Gastroesophageal sphincter (tissue), 4 donors: ENCODE measurements at regions not wholly inside any gene's neighbourhood (a gene's known extent, or its start where the extent isn't known, plus 50 kb on each side); places are given as distances from the start of the nearest gene placed in this dataset.
"Not testable (repeated sequence)": the region's sequence is repeated elsewhere in the genome, so short reads cannot be mapped to it uniquely, and the experiment has no call there.

Source experiments
- ATAC-seq: fragments of 150-250 bp; one replicate; pipeline ENCODE4 v1.9.1; 2016; ENCODE audit warnings: mild to moderate bottlenecking, moderate library complexity
- H3K27ac ChIP-seq, 4 donors: fragments of 200-600 bp; sonication (generic) in 3 of 4; 1 replicate in 3 of 4; 2 replicates in 1 of 4; pipeline ENCODE4 v1.5.1; 2016 to 2019
- H3K27me3 ChIP-seq: fragments of 200-600 bp; sonication (generic); one replicate; pipeline ENCODE4 v1.5.1; 2019
- H3K36me3 ChIP-seq, 2 donors: fragments of 200-600 bp; sonication (generic); one replicate each; pipeline ENCODE4 v1.5.1; 2019; ENCODE audit warnings: control low read depth in 1 of 2
- H3K4me1 ChIP-seq, 3 donors: fragments of 200-600 bp; sonication (generic); 1 replicate in 2 of 3; 2 replicates in 1 of 3; pipeline ENCODE4 v1.5.1; 2016 to 2019; ENCODE audit warnings: control low read depth in 2 of 3
- H3K4me3 ChIP-seq, 2 donors: fragments of 200-600 bp; sonication (generic); one replicate each; pipeline ENCODE4 v1.5.1; 2019; ENCODE audit warnings: mild to moderate bottlenecking in 1 of 2, moderate library complexity in 1 of 2
- H3K9me3 ChIP-seq, 3 donors: fragments of 200-600 bp; sonication (generic); one replicate each; pipeline ENCODE4 v1.5.1; 2017 to 2019; ENCODE audit warnings: control low read depth in 2 of 3
- CTCF ChIP-seq, 4 experiments: fragments of 200-600 bp in 2 of 4; fragments of 450-650 bp in 2 of 4; sonication (generic) in 1 of 4; IDR thresholded peaks; one replicate each; pipeline ENCODE4 v1.5.1; 2017 to 2019; ENCODE audit warnings: antibody characterized with exemption in 4 of 4, mild to moderate bottlenecking in 2 of 4, moderate library complexity in 2 of 4
- EP300 ChIP-seq: sonication (generic); formaldehyde crosslinking; IDR thresholded peaks from one replicate; pipeline ENCODE4 v1.6.1; 2017; ENCODE audit warnings: antibody characterized with exemption, mild to moderate bottlenecking
- POLR2A ChIP-seq, 2 donors: fragments of 450-650 bp; IDR thresholded peaks; one replicate each; pipeline ENCODE4 v1.6.1; 2017; ENCODE audit warnings: antibody characterized with exemption in 2 of 2, mild to moderate bottlenecking in 2 of 2, moderate library complexity in 1 of 2
- POLR2AphosphoS5 ChIP-seq: sonication (generic); formaldehyde crosslinking; IDR thresholded peaks from one replicate; pipeline ENCODE4 v1.6.1; 2017; ENCODE audit warnings: antibody characterized with exemption
- WGBS, 2 donors: methylation state at CpG; one replicate each; pipeline ENCODE4 v1.1.5; 2018; ENCODE audit warnings: low coverage in 1 of 2; 5-methylcytosine and 5-hydroxymethylcytosine counted together

GRCh38 chr7:16092711-16093110, 328.6 kb downstream of the CRPPA start:
- no peak for TF ChIP-seq CTCF (IDR thresholded peaks at IDR 0.05)
- TF ChIP-seq EP300: no peak
- no peak for TF ChIP-seq POLR2A (IDR thresholded peaks at IDR 0.05)
- TF ChIP-seq POLR2AphosphoS5: no peak
- peaks cover 0 to 12% (median 0%) of the 10 kb centered on the region in 3 donors for H3K4me1 ChIP-seq
- ATAC-seq: no peak
- 56 to 70% methylated on average over 2 of the region's 2 CpGs for WGBS, 2 donors
- H3K27me3 ChIP-seq: no peaks in the 10 kb centered on the region
- H3K36me3 ChIP-seq: no peaks in the 10 kb centered on the region
- peak overlapping the region in 2 of 4 donors; percentile 6 to 19 for H3K27ac ChIP-seq
- H3K9me3 ChIP-seq: no peaks in the 10 kb centered on the region
- no peak overlapping the region for H3K4me3 ChIP-seq

- Histone ChIP-seq H3K27ac (peak overlapping the region in 3 of 4 donors; percentile 6 to 19 (median 13)), H3K4me1 (peaks cover 0 to 12% (median 0%) of the 10 kb centered on the region in 3 donors), H3K4me3 (no peak overlapping the region), H3K36me3 (no peaks in the 10 kb centered on the region), H3K27me3 (no peaks in the 10 kb centered on the region), H3K9me3 (no peaks in the 10 kb centered on the region)
- 48 to 72% methylated on average over 5 of the region's 5 CpGs for WGBS, 2 donors
- no peak for ATAC-seq
- no peak for TF ChIP-seq EP300
Measured at GRCh38 chr7:16091701-16092310, 329.5 kb downstream of the CRPPA start.

- peaks cover 0 to 1% (median 0%) of the 10 kb centered on the region in 3 donors for H3K4me1 ChIP-seq
- no peak overlapping the region for H3K27ac ChIP-seq
- H3K27me3 ChIP-seq: no peaks in the 10 kb centered on the region
- H3K4me3 ChIP-seq: no peak overlapping the region
- no peak for ATAC-seq
- no peak for TF ChIP-seq CTCF (IDR thresholded peaks at IDR 0.05)
- no peak for TF ChIP-seq EP300
- TF ChIP-seq POLR2AphosphoS5: no peak
- TF ChIP-seq POLR2A (IDR thresholded peaks at IDR 0.05): no peak
- H3K9me3 ChIP-seq: no peaks in the 10 kb centered on the region
- no peaks in the 10 kb centered on the region for H3K36me3 ChIP-seq
- WGBS, 2 donors: 84 to 92% methylated on average over 2 to 3 of the region's 3 CpGs
Measured at GRCh38 chr7:16089801-16090200, 331.5 kb downstream of the CRPPA start.

GRCh38 chr7:16089191-16089590, 332.1 kb downstream of the CRPPA start:
- no peaks in the 10 kb centered on the region for H3K4me1 ChIP-seq
- ATAC-seq: no peak
- no peaks in the 10 kb centered on the region for H3K36me3 ChIP-seq
- H3K9me3 ChIP-seq: no peaks in the 10 kb centered on the region
- no peak for TF ChIP-seq POLR2A (IDR thresholded peaks at IDR 0.05)
- no peak for TF ChIP-seq POLR2AphosphoS5
- TF ChIP-seq EP300: no peak
- no peak for TF ChIP-seq CTCF (IDR thresholded peaks at IDR 0.05)
- H3K27ac ChIP-seq: no peak overlapping the region
- no peak overlapping the region for H3K4me3 ChIP-seq
- no peaks in the 10 kb centered on the region for H3K27me3 ChIP-seq
- 74 to 90% methylated on average over 19 of the region's 19 CpGs for WGBS, 2 donors

GRCh38 chr7:16086743-16087142, 334.6 kb downstream of the CRPPA start:
- no peak for TF ChIP-seq CTCF (IDR thresholded peaks at IDR 0.05)
- no peak for TF ChIP-seq POLR2A (IDR thresholded peaks at IDR 0.05)
- TF ChIP-seq EP300: no peak
- no peak for TF ChIP-seq POLR2AphosphoS5
- 100% methylated on average over 1 of the region's 1 CpG; no CpG with 5 or more reads in 1 of the 2 donors for WGBS, 2 donors
- no peak for ATAC-seq
- H3K27me3 ChIP-seq: no peaks in the 10 kb centered on the region
- no peaks in the 10 kb centered on the region for H3K9me3 ChIP-seq
- H3K4me1 ChIP-seq: no peaks in the 10 kb centered on the region
- no peaks in the 10 kb centered on the region for H3K36me3 ChIP-seq
- H3K4me3 ChIP-seq: no peak overlapping the region
- no peak overlapping the region for H3K27ac ChIP-seq

- H3K27me3 ChIP-seq, H3K4me1 ChIP-seq, H3K9me3 ChIP-seq, ATAC-seq, H3K36me3 ChIP-seq, H3K27ac ChIP-seq, H3K4me3 ChIP-seq: not testable (repeated sequence)
- 70 to 93% methylated on average over 4 to 6 of the region's 6 CpGs for WGBS, 2 donors
Measured at GRCh38 chr7:16085780-16086179, 335.6 kb downstream of the CRPPA start.
